HepG2 (cell line): ENCODE measurements at regions not wholly inside any gene's neighbourhood (a gene's known extent, or its start where the extent isn't known, plus 50 kb on each side); places are given as distances from the start of the nearest gene placed in this dataset.

ENCODE experiments used
- CBFB ChIP-seq: sonication (generic); formaldehyde crosslinking; IDR thresholded peaks from 2 replicates; pipeline ENCODE4 v1.4.0; 2020; ENCODE audit warnings: missing genetic modification reagents
- POLR2AphosphoS2 ChIP-seq: IDR thresholded peaks from 2 replicates; pipeline ENCODE4 v1.6.1; 2011; ENCODE audit warnings: low read depth, low read length, improper control_type of control experiment
- RNF2 ChIP-seq: fragments of 450-650 bp; conservative IDR thresholded peaks from 2 replicates; pipeline ENCODE4 v1.6.1; 2016; ENCODE audit warnings: low read depth
- SMC3 ChIP-seq: IDR thresholded peaks from 2 replicates; pipeline ENCODE4 v1.6.1; 2011; ENCODE audit warnings: low read length, improper control_type of control experiment
- YY1 ChIP-seq: IDR thresholded peaks from 2 replicates; pipeline ENCODE4 v1.6.1; 2011; ENCODE audit warnings: low read length, low read depth, moderate library complexity, mild to moderate bottlenecking; ENCODE audit not compliant: insufficient read depth, insufficient replicate concordance
- ZNF747 ChIP-seq: sonication (generic); formaldehyde crosslinking; IDR thresholded peaks from 2 replicates; pipeline ENCODE4 v1.8.1; 2023; ENCODE audit warnings: missing genetic modification reagents, mild to moderate bottlenecking, borderline replicate concordance
- TF ChIP-seq, protein P1 (sequence below): sonication (generic); formaldehyde crosslinking; IDR thresholded peaks from 2 replicates; pipeline ENCODE4 v1.5.0; 2020; ENCODE audit warnings: mild to moderate bottlenecking, missing genetic modification reagents, moderate library complexity
- TF ChIP-seq, protein P2 (sequence below): sonication (generic); IDR thresholded peaks from 2 replicates; pipeline ENCODE4 v1.6.1; 2016; ENCODE audit warnings: low read depth, borderline replicate concordance
- TF ChIP-seq, protein P3 (sequence below): fragments of 450-650 bp; IDR thresholded peaks from 2 replicates; pipeline ENCODE4 v1.6.1; 2017; ENCODE audit warnings: mild to moderate bottlenecking
- TF ChIP-seq, protein P4 (sequence below): sonication (generic); formaldehyde crosslinking; IDR thresholded peaks from 2 replicates; pipeline ENCODE4 v1.5.1; 2020; ENCODE audit warnings: mild to moderate bottlenecking, missing genetic modification reagents, moderate library complexity
- TF ChIP-seq, protein P5 (sequence below): sonication (generic); formaldehyde crosslinking; IDR thresholded peaks from 2 replicates; pipeline ENCODE4 v1.5.0; 2020; ENCODE audit warnings: missing genetic modification reagents

DNA sequence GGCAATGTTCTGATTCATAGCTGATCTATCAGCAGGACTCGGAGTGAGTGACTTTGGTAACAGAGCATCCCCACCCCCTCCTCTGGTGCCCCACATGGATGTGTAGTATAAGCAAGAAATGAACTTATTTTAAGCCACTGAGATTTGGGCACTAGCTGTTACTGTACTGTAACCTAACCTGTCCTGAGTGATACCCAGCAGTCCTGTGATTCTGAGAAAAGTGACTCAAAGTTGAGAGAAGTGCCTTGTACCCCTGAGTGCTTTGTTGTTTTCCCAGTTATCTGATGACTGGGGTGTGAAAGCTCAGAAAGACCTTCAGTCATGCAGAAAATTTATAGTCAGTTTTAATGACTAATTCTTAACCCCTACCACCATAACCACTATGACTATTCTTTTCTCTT, 439.9 kb upstream of the RBMS3 start:
- TF ChIP-seq, protein P1, sequence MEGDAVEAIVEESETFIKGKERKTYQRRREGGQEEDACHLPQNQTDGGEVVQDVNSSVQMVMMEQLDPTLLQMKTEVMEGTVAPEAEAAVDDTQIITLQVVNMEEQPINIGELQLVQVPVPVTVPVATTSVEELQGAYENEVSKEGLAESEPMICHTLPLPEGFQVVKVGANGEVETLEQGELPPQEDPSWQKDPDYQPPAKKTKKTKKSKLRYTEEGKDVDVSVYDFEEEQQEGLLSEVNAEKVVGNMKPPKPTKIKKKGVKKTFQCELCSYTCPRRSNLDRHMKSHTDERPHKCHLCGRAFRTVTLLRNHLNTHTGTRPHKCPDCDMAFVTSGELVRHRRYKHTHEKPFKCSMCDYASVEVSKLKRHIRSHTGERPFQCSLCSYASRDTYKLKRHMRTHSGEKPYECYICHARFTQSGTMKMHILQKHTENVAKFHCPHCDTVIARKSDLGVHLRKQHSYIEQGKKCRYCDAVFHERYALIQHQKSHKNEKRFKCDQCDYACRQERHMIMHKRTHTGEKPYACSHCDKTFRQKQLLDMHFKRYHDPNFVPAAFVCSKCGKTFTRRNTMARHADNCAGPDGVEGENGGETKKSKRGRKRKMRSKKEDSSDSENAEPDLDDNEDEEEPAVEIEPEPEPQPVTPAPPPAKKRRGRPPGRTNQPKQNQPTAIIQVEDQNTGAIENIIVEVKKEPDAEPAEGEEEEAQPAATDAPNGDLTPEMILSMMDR (CRISPR knock-in tag), result no peak
- TF ChIP-seq, protein P2, sequence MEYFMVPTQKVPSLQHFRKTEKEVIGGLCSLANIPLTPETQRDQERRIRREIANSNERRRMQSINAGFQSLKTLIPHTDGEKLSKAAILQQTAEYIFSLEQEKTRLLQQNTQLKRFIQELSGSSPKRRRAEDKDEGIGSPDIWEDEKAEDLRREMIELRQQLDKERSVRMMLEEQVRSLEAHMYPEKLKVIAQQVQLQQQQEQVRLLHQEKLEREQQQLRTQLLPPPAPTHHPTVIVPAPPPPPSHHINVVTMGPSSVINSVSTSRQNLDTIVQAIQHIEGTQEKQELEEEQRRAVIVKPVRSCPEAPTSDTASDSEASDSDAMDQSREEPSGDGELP, result no peak
- TF ChIP-seq, protein P3, sequence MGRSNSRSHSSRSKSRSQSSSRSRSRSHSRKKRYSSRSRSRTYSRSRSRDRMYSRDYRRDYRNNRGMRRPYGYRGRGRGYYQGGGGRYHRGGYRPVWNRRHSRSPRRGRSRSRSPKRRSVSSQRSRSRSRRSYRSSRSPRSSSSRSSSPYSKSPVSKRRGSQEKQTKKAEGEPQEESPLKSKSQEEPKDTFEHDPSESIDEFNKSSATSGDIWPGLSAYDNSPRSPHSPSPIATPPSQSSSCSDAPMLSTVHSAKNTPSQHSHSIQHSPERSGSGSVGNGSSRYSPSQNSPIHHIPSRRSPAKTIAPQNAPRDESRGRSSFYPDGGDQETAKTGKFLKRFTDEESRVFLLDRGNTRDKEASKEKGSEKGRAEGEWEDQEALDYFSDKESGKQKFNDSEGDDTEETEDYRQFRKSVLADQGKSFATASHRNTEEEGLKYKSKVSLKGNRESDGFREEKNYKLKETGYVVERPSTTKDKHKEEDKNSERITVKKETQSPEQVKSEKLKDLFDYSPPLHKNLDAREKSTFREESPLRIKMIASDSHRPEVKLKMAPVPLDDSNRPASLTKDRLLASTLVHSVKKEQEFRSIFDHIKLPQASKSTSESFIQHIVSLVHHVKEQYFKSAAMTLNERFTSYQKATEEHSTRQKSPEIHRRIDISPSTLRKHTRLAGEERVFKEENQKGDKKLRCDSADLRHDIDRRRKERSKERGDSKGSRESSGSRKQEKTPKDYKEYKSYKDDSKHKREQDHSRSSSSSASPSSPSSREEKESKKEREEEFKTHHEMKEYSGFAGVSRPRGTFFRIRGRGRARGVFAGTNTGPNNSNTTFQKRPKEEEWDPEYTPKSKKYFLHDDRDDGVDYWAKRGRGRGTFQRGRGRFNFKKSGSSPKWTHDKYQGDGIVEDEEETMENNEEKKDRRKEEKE, result no peak
- TF ChIP-seq, protein P4, sequence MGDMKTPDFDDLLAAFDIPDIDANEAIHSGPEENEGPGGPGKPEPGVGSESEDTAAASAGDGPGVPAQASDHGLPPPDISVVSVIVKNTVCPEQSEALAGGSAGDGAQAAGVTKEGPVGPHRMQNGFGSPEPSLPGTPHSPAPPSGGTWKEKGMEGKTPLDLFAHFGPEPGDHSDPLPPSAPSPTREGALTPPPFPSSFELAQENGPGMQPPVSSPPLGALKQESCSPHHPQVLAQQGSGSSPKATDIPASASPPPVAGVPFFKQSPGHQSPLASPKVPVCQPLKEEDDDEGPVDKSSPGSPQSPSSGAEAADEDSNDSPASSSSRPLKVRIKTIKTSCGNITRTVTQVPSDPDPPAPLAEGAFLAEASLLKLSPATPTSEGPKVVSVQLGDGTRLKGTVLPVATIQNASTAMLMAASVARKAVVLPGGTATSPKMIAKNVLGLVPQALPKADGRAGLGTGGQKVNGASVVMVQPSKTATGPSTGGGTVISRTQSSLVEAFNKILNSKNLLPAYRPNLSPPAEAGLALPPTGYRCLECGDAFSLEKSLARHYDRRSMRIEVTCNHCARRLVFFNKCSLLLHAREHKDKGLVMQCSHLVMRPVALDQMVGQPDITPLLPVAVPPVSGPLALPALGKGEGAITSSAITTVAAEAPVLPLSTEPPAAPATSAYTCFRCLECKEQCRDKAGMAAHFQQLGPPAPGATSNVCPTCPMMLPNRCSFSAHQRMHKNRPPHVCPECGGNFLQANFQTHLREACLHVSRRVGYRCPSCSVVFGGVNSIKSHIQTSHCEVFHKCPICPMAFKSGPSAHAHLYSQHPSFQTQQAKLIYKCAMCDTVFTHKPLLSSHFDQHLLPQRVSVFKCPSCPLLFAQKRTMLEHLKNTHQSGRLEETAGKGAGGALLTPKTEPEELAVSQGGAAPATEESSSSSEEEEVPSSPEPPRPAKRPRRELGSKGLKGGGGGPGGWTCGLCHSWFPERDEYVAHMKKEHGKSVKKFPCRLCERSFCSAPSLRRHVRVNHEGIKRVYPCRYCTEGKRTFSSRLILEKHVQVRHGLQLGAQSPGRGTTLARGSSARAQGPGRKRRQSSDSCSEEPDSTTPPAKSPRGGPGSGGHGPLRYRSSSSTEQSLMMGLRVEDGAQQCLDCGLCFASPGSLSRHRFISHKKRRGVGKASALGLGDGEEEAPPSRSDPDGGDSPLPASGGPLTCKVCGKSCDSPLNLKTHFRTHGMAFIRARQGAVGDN, result no peak
- TF ChIP-seq YY1 (no peak), SMC3 (no peak), RNF2 (no peak), POLR2AphosphoS2 (no peak), CBFB (CRISPR knock-in tag) (no peak), ZNF747 (CRISPR knock-in tag) (no peak)
- TF ChIP-seq, protein P5, sequence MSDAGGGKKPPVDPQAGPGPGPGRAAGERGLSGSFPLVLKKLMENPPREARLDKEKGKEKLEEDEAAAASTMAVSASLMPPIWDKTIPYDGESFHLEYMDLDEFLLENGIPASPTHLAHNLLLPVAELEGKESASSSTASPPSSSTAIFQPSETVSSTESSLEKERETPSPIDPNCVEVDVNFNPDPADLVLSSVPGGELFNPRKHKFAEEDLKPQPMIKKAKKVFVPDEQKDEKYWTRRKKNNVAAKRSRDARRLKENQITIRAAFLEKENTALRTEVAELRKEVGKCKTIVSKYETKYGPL (CRISPR knock-in tag), result no peak
